HUES64 (cell line): ENCODE measurements at regions not wholly inside any gene's neighbourhood (a gene's known extent, or its start where the extent isn't known, plus 50 kb on each side); places are given as distances from the start of the nearest gene placed in this dataset.

Experiments
- H3K27ac ChIP-seq: 2 replicates; pipeline ENCODE4 v1.7.0; 2013; ENCODE audit warnings: low read depth, low read length, inconsistent platforms
- H3K27me3 ChIP-seq: 2 replicates; pipeline ENCODE4 v1.6.1; 2013; ENCODE audit warnings: mild to moderate bottlenecking, low read length; ENCODE audit not compliant: insufficient read depth
- H3K36me3 ChIP-seq: 2 replicates; pipeline ENCODE4 v1.6.1; 2013; ENCODE audit warnings: mild to moderate bottlenecking, low read length; ENCODE audit not compliant: insufficient read depth
- H3K4me1 ChIP-seq: 2 replicates; pipeline ENCODE4 v1.6.1; 2013; ENCODE audit warnings: mild to moderate bottlenecking, low read length, moderate library complexity; ENCODE audit not compliant: insufficient read depth
- H3K4me3 ChIP-seq: 2 replicates; pipeline ENCODE4 v1.5.1; 2013; ENCODE audit warnings: mild to moderate bottlenecking, low read length, moderate library complexity
- H3K9ac ChIP-seq: 2 replicates; pipeline ENCODE4 v1.6.1; 2013; ENCODE audit warnings: mild to moderate bottlenecking, low read depth, low read length
- H3K9me3 ChIP-seq: 2 replicates; pipeline ENCODE4 v1.6.1; 2013; ENCODE audit warnings: low read depth, low read length; ENCODE audit not compliant: insufficient read depth
- WGBS: fragments of 150-250, 120-280 bp; methylation state at CpG from one replicate; pipeline ENCODE4 v1.1.7; 2013; ENCODE audit warnings: missing lambda C conversion rate; 5-methylcytosine and 5-hydroxymethylcytosine counted together

DNA sequence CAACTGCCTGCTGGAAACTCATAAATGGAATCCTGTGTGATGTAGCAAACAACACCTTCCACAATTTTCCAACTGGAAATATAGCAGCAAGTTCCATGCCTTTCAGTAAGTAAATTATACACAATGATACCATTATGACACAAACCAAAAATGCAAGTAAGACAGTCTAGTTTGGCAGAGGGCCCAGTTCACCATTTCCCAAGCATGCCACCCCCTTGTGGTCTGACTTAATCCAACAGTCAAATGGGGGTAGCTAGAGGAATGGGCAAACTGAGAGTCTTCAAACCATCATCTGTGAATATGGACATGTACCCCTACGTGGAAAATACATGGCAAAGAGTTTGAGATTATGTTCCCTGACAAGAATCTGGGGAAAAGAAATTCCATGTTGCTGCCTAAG lies 137.6 kb upstream of the VWC2 start:
- 100% methylated on average over 1 of the region's 1 CpG for WGBS
- Histone ChIP-seq H3K27ac (no peak overlapping the region), H3K27me3 (no peaks in the 10 kb centered on the region), H3K9ac (no peak overlapping the region), H3K36me3 (no peaks in the 10 kb centered on the region), H3K4me3 (no peak overlapping the region), H3K4me1 (no peaks in the 10 kb centered on the region), H3K9me3 (no peaks in the 10 kb centered on the region)

- Histone ChIP-seq H3K27ac (no peak overlapping the region), H3K4me3 (no peak overlapping the region), H3K9ac (no peak overlapping the region), H3K36me3 (no peaks in the 10 kb centered on the region), H3K9me3 (no peaks in the 10 kb centered on the region), H3K27me3 (no peaks in the 10 kb centered on the region), H3K4me1 (no peaks in the 10 kb centered on the region)
- 95% methylated on average over 3 of the region's 3 CpGs for WGBS
Measured at GRCh38 chr7:49636400-49636799, 137.0 kb upstream of the VWC2 start.

- Histone ChIP-seq H3K4me1 (no peaks in the 10 kb centered on the region), H3K27me3 (no peaks in the 10 kb centered on the region), H3K9me3 (no peaks in the 10 kb centered on the region), H3K27ac (no peak overlapping the region), H3K4me3 (no peak overlapping the region), H3K9ac (no peak overlapping the region), H3K36me3 (no peaks in the 10 kb centered on the region)
- 93% methylated on average over 2 of the region's 3 CpGs for WGBS
Measured at GRCh38 chr7:49638166-49638565, 135.3 kb upstream of the VWC2 start.

DNA sequence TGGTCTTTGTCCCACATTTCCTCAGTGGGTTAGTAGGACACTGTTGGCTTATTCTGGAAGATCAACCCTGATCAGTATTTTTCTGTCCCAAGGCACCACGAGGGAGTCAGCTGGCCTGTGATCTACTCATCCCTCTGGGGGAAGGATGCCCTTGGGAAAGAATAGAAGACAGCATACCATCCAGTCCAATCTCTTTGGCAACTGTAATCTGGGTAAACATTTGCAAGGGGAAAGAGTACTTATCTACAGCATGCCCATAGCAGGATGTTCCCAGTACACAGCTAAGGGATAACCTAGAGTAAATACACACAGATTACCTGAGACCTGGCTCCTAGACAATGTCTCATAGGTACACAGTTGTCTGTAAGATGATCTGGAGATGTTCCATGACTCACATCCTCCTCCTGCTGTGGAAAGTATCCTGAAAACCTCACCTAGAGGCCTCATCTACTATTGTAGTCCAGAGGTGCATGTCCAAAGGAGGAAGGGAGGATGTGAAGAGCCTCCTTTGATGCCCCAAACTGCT lies 134.3 kb upstream of the VWC2 start:
- no peaks in the 10 kb centered on the region for H3K27me3 ChIP-seq
- H3K9me3 ChIP-seq, result no peaks in the 10 kb centered on the region
- H3K9ac ChIP-seq, result no peak overlapping the region
- H3K4me3 ChIP-seq, result no peak overlapping the region
- H3K36me3 ChIP-seq, result no peaks in the 10 kb centered on the region
- H3K4me1 ChIP-seq, result peaks cover under 1% of the 10 kb centered on the region; the same call in 1 of the 2 replicates
- H3K27ac ChIP-seq, result no peak overlapping the region
- WGBS, result 100% methylated on average over 1 of the region's 1 CpG

- 89% methylated on average over 2 of the region's 2 CpGs for WGBS
- Histone ChIP-seq H3K36me3 (no peaks in the 10 kb centered on the region), H3K9ac (no peak overlapping the region), H3K9me3 (no peaks in the 10 kb centered on the region), H3K27me3 (no peaks in the 10 kb centered on the region), H3K27ac (no peak overlapping the region), H3K4me1 (peaks cover 5% of the 10 kb centered on the region; the same call in 1 of the 2 replicates), H3K4me3 (no peak overlapping the region)
Measured at GRCh38 chr7:49639808-49640207, 133.6 kb upstream of the VWC2 start.

- Histone ChIP-seq H3K4me1 (peaks cover 12% of the 10 kb centered on the region; the same call in 1 of the 2 replicates), H3K4me3 (no peak overlapping the region)
Measured at GRCh38 chr7:49643321-49643720, 130.1 kb upstream of the VWC2 start.

GRCh38 chr7:49643736-49644135 lies 129.7 kb upstream of the VWC2 start:
- H3K4me3 ChIP-seq, result no peak overlapping the region
- H3K9me3 ChIP-seq, result 0 out of 2 replicates have a peak, but pooled peaks cover 1% of the 10 kb centered on the region
- no peak overlapping the region for H3K27ac ChIP-seq
- H3K36me3 ChIP-seq, result no peaks in the 10 kb centered on the region
- H3K9ac ChIP-seq, result no peak overlapping the region
- WGBS, result 97% methylated on average over 4 of the region's 4 CpGs
- H3K4me1 ChIP-seq, result peaks cover 12% of the 10 kb centered on the region; the same call in 1 of the 2 replicates
- H3K27me3 ChIP-seq, result no peaks in the 10 kb centered on the region

More at GRCh38 chr7:49643321-49643720, 130.1 kb upstream of the VWC2 start:
- Histone ChIP-seq H3K36me3 (no peaks in the 10 kb centered on the region), H3K27me3 (no peaks in the 10 kb centered on the region), H3K9me3 (no peaks in the 10 kb centered on the region), H3K9ac (no peak overlapping the region), H3K27ac (no peak overlapping the region)
- WGBS, result 86% methylated on average over 5 of the region's 5 CpGs

DNA sequence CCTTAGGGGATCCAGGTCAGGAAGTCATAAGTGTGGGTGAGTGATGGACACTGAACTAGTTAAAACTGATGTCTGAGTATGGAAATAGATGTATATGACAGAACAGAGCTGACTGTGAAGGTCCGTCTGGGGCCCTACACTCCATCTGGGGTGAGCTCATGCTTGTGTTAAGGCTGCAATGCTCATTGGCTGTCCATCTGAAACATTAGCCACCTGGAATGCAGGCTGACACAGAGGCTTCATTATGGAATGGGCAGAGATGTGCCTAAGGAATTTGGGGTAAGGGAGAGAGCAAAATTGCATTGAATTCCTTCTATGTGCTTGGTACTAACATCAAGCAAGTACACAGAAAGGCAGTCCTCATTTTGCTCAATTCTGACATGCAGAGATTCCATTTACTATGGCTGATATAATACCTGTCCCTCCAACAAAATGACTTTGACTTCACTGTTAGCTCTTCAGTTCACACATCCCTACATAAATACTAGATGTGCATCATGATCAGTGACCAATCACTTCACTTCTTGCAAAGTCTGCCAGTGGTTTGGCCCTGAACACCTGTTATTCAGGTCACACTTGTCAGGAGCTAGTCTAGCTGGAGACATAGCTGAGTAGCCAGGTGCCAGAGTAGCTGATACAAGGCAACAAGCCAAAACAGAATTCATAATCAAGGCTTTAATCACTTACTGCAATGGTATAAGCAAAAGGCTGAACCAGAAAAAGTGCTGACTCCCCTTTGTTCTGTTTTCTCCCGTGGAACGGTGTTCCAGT lies 128.9 kb upstream of the VWC2 start:
- Histone ChIP-seq H3K9me3 (peaks cover 10% of the 10 kb centered on the region), H3K4me1 (peaks cover 12% of the 10 kb centered on the region; the same call in 1 of the 2 replicates), H3K9ac (no peak overlapping the region), H3K27me3 (no peaks in the 10 kb centered on the region), H3K4me3 (no peak overlapping the region), H3K36me3 (no peaks in the 10 kb centered on the region), H3K27ac (no peak overlapping the region)
- 92% methylated on average over 3 of the region's 3 CpGs for WGBS

DNA sequence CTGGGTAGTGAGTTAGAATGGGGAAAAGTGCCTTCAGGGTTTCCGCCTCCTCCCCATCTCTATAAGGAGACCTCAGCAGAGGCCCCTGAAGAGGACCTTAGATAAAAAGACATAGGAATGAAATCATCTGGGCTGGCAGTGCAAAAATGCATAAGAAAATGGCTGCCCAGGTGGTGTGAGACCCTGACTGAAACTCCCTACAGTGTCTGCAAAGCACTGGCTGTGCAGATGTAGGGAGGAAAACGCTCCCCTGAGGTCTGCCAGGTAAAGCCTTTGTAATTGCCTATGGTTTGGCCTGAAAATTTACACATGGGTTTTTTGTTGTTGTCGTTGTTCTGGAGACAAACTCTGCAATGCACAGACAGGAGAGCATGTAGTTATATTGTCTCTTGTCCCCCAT lies 128.1 kb upstream of the VWC2 start:
- Histone ChIP-seq H3K4me3 (no peak overlapping the region), H3K27ac (no peak overlapping the region), H3K9me3 (peaks cover 12% of the 10 kb centered on the region), H3K36me3 (no peaks in the 10 kb centered on the region), H3K9ac (no peak overlapping the region), H3K27me3 (no peaks in the 10 kb centered on the region), H3K4me1 (peaks cover 12% of the 10 kb centered on the region; the same call in 1 of the 2 replicates)
- 65% methylated on average over 2 of the region's 3 CpGs for WGBS

GRCh38 chr7:49660170-49660783 lies 113.2 kb upstream of the VWC2 start:
- Histone ChIP-seq H3K27ac (no peak overlapping the region), H3K4me1 (no peaks in the 10 kb centered on the region), H3K9me3 (no peaks in the 10 kb centered on the region), H3K4me3 (no peak overlapping the region), H3K9ac (no peak overlapping the region), H3K27me3 (no peaks in the 10 kb centered on the region), H3K36me3 (no peaks in the 10 kb centered on the region)
- 85% methylated on average over 2 of the region's 3 CpGs for WGBS

DNA sequence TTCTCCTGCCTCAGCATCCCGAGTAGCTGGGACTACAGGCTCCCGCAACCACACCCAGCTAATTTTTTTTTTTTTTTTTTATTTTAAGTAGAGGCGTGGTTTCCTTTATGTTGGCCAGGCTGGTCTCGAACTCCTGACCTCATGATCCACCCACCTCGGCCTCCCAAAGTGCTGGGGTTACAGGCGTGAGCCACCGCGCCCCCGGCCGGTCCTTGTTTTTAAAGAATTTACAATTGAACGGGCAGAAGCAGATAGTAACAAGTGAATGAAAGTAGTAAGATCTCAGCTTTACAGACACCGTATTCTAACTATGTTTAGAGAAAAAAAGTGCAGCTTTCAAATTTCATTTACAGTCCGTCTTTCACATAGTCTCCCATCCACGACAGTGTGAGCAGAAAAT lies 112.5 kb upstream of the VWC2 start:
- Histone ChIP-seq H3K9me3 (no peaks in the 10 kb centered on the region), H3K36me3 (no peaks in the 10 kb centered on the region), H3K27ac (no peak overlapping the region), H3K27me3 (no peaks in the 10 kb centered on the region), H3K4me1 (no peaks in the 10 kb centered on the region), H3K9ac (no peak overlapping the region), H3K4me3 (no peak overlapping the region)
- 100% methylated on average over 12 of the region's 14 CpGs for WGBS
